ENCODE measurements at regions not wholly inside any gene's neighbourhood (a gene's known extent, or its start where the extent isn't known, plus 50 kb on each side); places are given as distances from the start of the nearest gene placed in this dataset.

- Histone ChIP-seq H3K27me3 (ENCODE audit: control insufficient read depth in 1 of 2, insufficient read depth in 2 of 2, low read length in 2 of 2) (no peaks in the 10 kb centered on the region), H3K4me3 (ENCODE audit: low read length) (no peak overlapping the region), H3K9me3 (ENCODE audit: control insufficient read depth in 1 of 2, insufficient read depth in 1 of 2, low read length in 2 of 2) (no peaks in the 10 kb centered on the region), H3K4me1 (ENCODE audit: insufficient read depth, low read length) (peaks cover 3% of the 10 kb centered on the region), H3K27ac (ENCODE audit: low read depth in 1 of 2, low read length in 2 of 2) (no peak overlapping the region), H3K36me3 (ENCODE audit: insufficient read depth, low read length) (no peaks in the 10 kb centered on the region)
- Mint-ChIP-seq H3K4me3 (no peak overlapping the region), H3K27me3 (no peaks in the 10 kb centered on the region), H3K36me3 (ENCODE audit: low read depth) (no peaks in the 10 kb centered on the region), H3K9me3 (no peaks in the 10 kb centered on the region), H3K4me1 (ENCODE audit: low read depth) (peaks cover 7% of the 10 kb centered on the region), H3K27ac (no peak overlapping the region)
- ChIA-PET CTCF (no interaction called here), POLR2A (interaction anchor here (0.9 kb wide), 1 partner anchor 124 kb away, joined by 3 read pairs; no protein-coding TSS in a partner anchor)
- ATAC-seq (ENCODE audit: poor library complexity) (no peak), DNase-seq (no peak)
- intact Hi-C loops (cut with DNase I, micrococcal nuclease): no loop called here
- TF ChIP-seq CTCF (IDR thresholded peaks at IDR 0.05): no peak
Measured at GRCh38 chr12:68414988-68415387, 82.8 kb upstream of the MDM1 start.

DNA sequence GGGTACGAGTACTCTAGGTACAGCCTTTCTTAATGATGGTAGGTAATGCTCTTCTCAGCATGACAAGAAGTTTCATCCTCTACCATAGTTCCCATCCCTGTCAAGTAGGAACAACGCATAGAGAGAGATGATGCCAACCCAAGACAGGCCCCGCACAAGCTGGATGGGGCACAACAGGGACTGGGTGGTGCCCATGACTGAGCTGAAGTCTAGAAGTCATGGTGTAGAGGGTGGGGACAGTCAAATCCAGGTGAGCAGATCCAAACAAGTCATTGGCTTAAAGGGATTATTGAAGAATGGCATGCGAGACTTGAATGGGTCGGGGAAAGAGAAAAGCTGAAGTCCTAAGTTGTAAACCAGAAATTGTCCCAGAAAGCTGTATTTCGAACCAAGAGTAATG, 84.2 kb upstream of the MDM1 start:
- Mint-ChIP-seq H3K4me1 (ENCODE audit: low read depth) (peaks cover 16% of the 10 kb centered on the region), H3K27me3 (no peaks in the 10 kb centered on the region), H3K4me3 (no peak overlapping the region), H3K36me3 (ENCODE audit: low read depth) (no peaks in the 10 kb centered on the region), H3K27ac (no peak overlapping the region), H3K9me3 (no peaks in the 10 kb centered on the region)
- ChIA-PET POLR2A (interaction anchor here (0.5 to 1.6 kb wide), 2 partner anchors 10 to 178 kb away, joined by 3 to 5 read pairs; no protein-coding TSS in a partner anchor), CTCF (no interaction called here)
- DNase-seq (no peak), ATAC-seq (ENCODE audit: poor library complexity) (no peak)
- no peak for TF ChIP-seq CTCF (IDR thresholded peaks at IDR 0.05)
- intact Hi-C loops (cut with DNase I, micrococcal nuclease): no loop called here
- Histone ChIP-seq H3K4me3 (ENCODE audit: low read length) (no peak overlapping the region), H3K27me3 (ENCODE audit: control insufficient read depth in 1 of 2, insufficient read depth in 2 of 2, low read length in 2 of 2) (no peaks in the 10 kb centered on the region), H3K36me3 (ENCODE audit: insufficient read depth, low read length) (no peaks in the 10 kb centered on the region), H3K4me1 (ENCODE audit: insufficient read depth, low read length) (peaks cover 12% of the 10 kb centered on the region), H3K27ac (ENCODE audit: low read depth in 1 of 2, low read length in 2 of 2) (no peak overlapping the region), H3K9me3 (ENCODE audit: control insufficient read depth in 1 of 2, insufficient read depth in 1 of 2, low read length in 2 of 2) (no peaks in the 10 kb centered on the region)

GRCh38 chr12:68416826-68417225, 84.7 kb upstream of the MDM1 start:
- Histone ChIP-seq H3K9me3 (ENCODE audit: control insufficient read depth in 1 of 2, insufficient read depth in 1 of 2, low read length in 2 of 2) (no peaks in the 10 kb centered on the region), H3K27me3 (ENCODE audit: control insufficient read depth in 1 of 2, insufficient read depth in 2 of 2, low read length in 2 of 2) (no peaks in the 10 kb centered on the region), H3K4me1 (ENCODE audit: insufficient read depth, low read length) (peaks cover 16% of the 10 kb centered on the region), H3K36me3 (ENCODE audit: insufficient read depth, low read length) (no peaks in the 10 kb centered on the region), H3K4me3 (ENCODE audit: low read length) (no peak overlapping the region), H3K27ac (ENCODE audit: low read depth in 1 of 2, low read length in 2 of 2) (no peak overlapping the region)
- H3K27me3 Mint-ChIP-seq: no peaks in the 10 kb centered on the region
- ATAC-seq (ENCODE audit: poor library complexity) (no peak), DNase-seq (no peak)
- no peaks in the 10 kb centered on the region for H3K36me3 Mint-ChIP-seq (ENCODE audit: low read depth)
- intact Hi-C loops (cut with DNase I, micrococcal nuclease): no loop called here
- CTCF ChIA-PET: no interaction called here
- no peaks in the 10 kb centered on the region for H3K9me3 Mint-ChIP-seq
- POLR2A ChIA-PET: interaction anchor here (1.6 kb wide), 1 partner anchor 9 kb away, joined by 5 read pairs; no protein-coding TSS in a partner anchor
- H3K4me3 Mint-ChIP-seq: no peak overlapping the region
- H3K27ac Mint-ChIP-seq: no peak overlapping the region
- TF ChIP-seq CTCF (IDR thresholded peaks at IDR 0.05): no peak
- H3K4me1 Mint-ChIP-seq (ENCODE audit: low read depth): peaks cover 16% of the 10 kb centered on the region

Data from CD4-positive, alpha-beta T cell (primary cell).